HCT116 (cell line): ENCODE measurements at regions not wholly inside any gene's neighbourhood (a gene's known extent, or its start where the extent isn't known, plus 50 kb on each side); places are given as distances from the start of the nearest gene placed in this dataset.

Source experiments
- FOSL1 ChIP-seq: IDR thresholded peaks from 2 replicates; pipeline ENCODE4 v1.6.1; 2012; ENCODE audit warnings: low read depth
- JUND ChIP-seq: IDR thresholded peaks from 2 replicates; pipeline ENCODE4 v1.6.1; 2012
- POLR2A ChIP-seq: IDR thresholded peaks from 2 replicates; pipeline ENCODE4 v1.7.0; 2011; ENCODE audit warnings: borderline replicate concordance; ENCODE audit not compliant: insufficient read depth, insufficient read length; ENCODE audit errors: extremely low read depth
- RAD21 ChIP-seq: IDR thresholded peaks from 2 replicates; pipeline ENCODE4 v1.6.1; 2012; ENCODE audit warnings: low read depth, mild to moderate bottlenecking
- SIN3A ChIP-seq: IDR thresholded peaks from 2 replicates; pipeline ENCODE4 v1.6.1; 2012; ENCODE audit warnings: low read depth
- ZFX ChIP-seq: fragments of 450-650 bp; IDR thresholded peaks from 2 replicates; pipeline ENCODE4 v1.6.1; 2017
- TF ChIP-seq, protein P1 (sequence below), 3 experiments: fragments of 200-600 bp in 1 of 3; sonication (generic) in 1 of 3; IDR thresholded peaks in 2 of 3; conservative IDR thresholded peaks in 1 of 3; 2 replicates each; pipeline ENCODE4 v1.5.1; 2012 to 2017; ENCODE audit warnings: low read depth in 2 of 3, low read length in 2 of 3, antibody characterized with exemption in 1 of 3, borderline replicate concordance in 1 of 3, control low read depth in 1 of 3, mild to moderate bottlenecking in 1 of 3, mixed read lengths in 1 of 3, mixed run types in 1 of 3, moderate library complexity in 1 of 3; ENCODE audit not compliant: insufficient read depth in 1 of 3
- TF ChIP-seq, protein P2 (sequence below): IDR thresholded peaks from 2 replicates; pipeline ENCODE4 v1.6.1; 2012

DNA sequence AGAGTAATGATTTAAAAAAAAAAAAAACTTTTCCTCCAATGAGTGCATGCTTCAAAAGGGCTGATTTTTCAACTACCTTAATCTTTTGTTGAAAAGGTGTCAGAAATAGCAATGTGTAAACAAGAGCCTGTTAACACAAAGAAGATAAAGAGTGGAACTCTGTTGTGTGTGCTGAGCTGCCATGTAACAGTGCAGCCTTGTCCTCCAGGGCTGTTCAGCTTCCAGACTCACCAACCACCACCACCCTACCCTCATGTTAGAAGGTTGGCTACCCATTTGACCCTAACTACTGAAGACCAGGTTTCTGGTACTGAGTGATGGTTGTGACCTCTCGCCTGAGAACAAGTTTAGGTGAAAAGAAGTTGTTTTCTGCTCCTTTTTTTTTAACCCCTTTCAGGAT is 222.8 kb upstream of the TEX13C start:
- TF ChIP-seq ZFX (no peak), RAD21 (no peak), POLR2A (no peak), FOSL1 (no peak), SIN3A (no peak), JUND (no peak)
- TF ChIP-seq, protein P1, sequence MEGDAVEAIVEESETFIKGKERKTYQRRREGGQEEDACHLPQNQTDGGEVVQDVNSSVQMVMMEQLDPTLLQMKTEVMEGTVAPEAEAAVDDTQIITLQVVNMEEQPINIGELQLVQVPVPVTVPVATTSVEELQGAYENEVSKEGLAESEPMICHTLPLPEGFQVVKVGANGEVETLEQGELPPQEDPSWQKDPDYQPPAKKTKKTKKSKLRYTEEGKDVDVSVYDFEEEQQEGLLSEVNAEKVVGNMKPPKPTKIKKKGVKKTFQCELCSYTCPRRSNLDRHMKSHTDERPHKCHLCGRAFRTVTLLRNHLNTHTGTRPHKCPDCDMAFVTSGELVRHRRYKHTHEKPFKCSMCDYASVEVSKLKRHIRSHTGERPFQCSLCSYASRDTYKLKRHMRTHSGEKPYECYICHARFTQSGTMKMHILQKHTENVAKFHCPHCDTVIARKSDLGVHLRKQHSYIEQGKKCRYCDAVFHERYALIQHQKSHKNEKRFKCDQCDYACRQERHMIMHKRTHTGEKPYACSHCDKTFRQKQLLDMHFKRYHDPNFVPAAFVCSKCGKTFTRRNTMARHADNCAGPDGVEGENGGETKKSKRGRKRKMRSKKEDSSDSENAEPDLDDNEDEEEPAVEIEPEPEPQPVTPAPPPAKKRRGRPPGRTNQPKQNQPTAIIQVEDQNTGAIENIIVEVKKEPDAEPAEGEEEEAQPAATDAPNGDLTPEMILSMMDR (IDR thresholded peaks at IDR 0.05 in 2 of 3, conservative IDR thresholded peaks at IDR 0.05 in 1 of 3; ENCODE audit: borderline replicate concordance in 1 of 3, insufficient read depth in 1 of 3, low read depth in 2 of 3, low read length in 2 of 3): no peak
- TF ChIP-seq, protein P2, sequence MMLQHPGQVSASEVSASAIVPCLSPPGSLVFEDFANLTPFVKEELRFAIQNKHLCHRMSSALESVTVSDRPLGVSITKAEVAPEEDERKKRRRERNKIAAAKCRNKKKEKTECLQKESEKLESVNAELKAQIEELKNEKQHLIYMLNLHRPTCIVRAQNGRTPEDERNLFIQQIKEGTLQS: no peak
